T-cell (primary cell): ENCODE measurements at regions not wholly inside any gene's neighbourhood (a gene's known extent, or its start where the extent isn't known, plus 50 kb on each side); places are given as distances from the start of the nearest gene placed in this dataset.

Experiments
- ATAC-seq, 4 experiments: fragments of 200-7000 bp in 3 of 4; fragments of 150-1000 bp in 1 of 4; cut with Tn5 transposase; replicated peaks in 1 of 4; 1 replicate in 3 of 4; 2 replicates in 1 of 4; pipeline ENCODE4 v1.10.0; 2021; ENCODE audit warnings: moderate library complexity in 3 of 4, mild to moderate bottlenecking in 2 of 4, moderate number of reproducible peaks in 1 of 4
- CTCF ChIA-PET, 2 donors: fragments of 300-600 bp; sonication (Branson Sonifier 250); formaldehyde crosslinking; loops; one replicate each; lab custom pipeline; 2022; ENCODE audit warnings: antibody characterized with exemption in 2 of 2; lab: Charles Lee
- POLR2A ChIA-PET, 2 donors: fragments of 300-600 bp; sonication (Branson Sonifier 250); formaldehyde crosslinking; loops; one replicate each; lab custom pipeline; 2022; ENCODE audit warnings: antibody characterized with exemption in 2 of 2; lab: Charles Lee
- DNase-seq, 35 experiments: peaks; one replicate each; pipeline versions ENCODE4 v3.0.0 to v3.0.0-alpha.2; 2013 to 2023
- H3K27ac ChIP-seq: one replicate; pipeline ENCODE4 v1.5.1; 2013; ENCODE audit warnings: low read length
- H3K27me3 ChIP-seq, 2 experiments: replicated peaks in 1 of 2; 1 replicate in 1 of 2; 2 replicates in 1 of 2; pipeline versions ENCODE4 v1.6.1 to v1.7.0; 2013; ENCODE audit warnings: low read length in 1 of 2, mixed read lengths in 1 of 2; ENCODE audit not compliant: control insufficient read depth in 2 of 2, insufficient read depth in 2 of 2; ENCODE audit errors: extremely low read depth in 1 of 2
- H3K36me3 ChIP-seq, 2 donors: 1 replicate in 1 of 2; 2 replicates in 1 of 2; pipeline versions ENCODE4 v1.6.1 to v1.7.0; 2013; ENCODE audit warnings: low read length in 1 of 2; ENCODE audit not compliant: control insufficient read depth in 2 of 2, insufficient read depth in 1 of 2; ENCODE audit errors: extremely low read depth in 1 of 2
- H3K4me1 ChIP-seq, 2 experiments: 1 replicate in 1 of 2; 2 replicates in 1 of 2; pipeline versions ENCODE4 v1.6.1 to v1.7.0; 2013; ENCODE audit warnings: low read length in 2 of 2, mixed read lengths in 1 of 2; ENCODE audit not compliant: insufficient read depth in 2 of 2, control insufficient read depth in 1 of 2; ENCODE audit errors: extremely low read depth in 1 of 2
- H3K4me3 ChIP-seq, 2 donors: 1 replicate in 1 of 2; 2 replicates in 1 of 2; pipeline versions ENCODE4 v1.5.1 to v1.7.0; 2013; ENCODE audit warnings: mild to moderate bottlenecking in 2 of 2, low read length in 1 of 2, moderate library complexity in 1 of 2; ENCODE audit not compliant: control insufficient read depth in 1 of 2; ENCODE audit errors: extremely low read depth in 1 of 2
- H3K9me3 ChIP-seq: 2 replicates; pipeline ENCODE4 v1.7.0; 2013
- H3K27ac Mint-ChIP-seq, 2 donors: one replicate each; pipeline ENCODE4 v1.8.0; 2020 to 2021; ENCODE audit warnings: mild to moderate bottlenecking in 2 of 2, mixed read lengths in 2 of 2
- H3K27me3 Mint-ChIP-seq, 2 donors: one replicate each; pipeline ENCODE4 v1.8.0; 2021 to 2022; ENCODE audit warnings: mixed read lengths in 2 of 2
- H3K36me3 Mint-ChIP-seq: one replicate; pipeline ENCODE4 v1.8.0; 2021; ENCODE audit warnings: mixed read lengths
- H3K4me1 Mint-ChIP-seq, 3 donors: one replicate each; pipeline ENCODE4 v1.8.0; 2020 to 2022; ENCODE audit warnings: mixed read lengths in 3 of 3, mild to moderate bottlenecking in 1 of 3
- H3K4me3 Mint-ChIP-seq, 3 donors: one replicate each; pipeline ENCODE4 v1.8.0; 2020 to 2022; ENCODE audit warnings: mild to moderate bottlenecking in 3 of 3, mixed read lengths in 3 of 3, moderate library complexity in 3 of 3
- H3K9me3 Mint-ChIP-seq, 3 donors: one replicate each; pipeline ENCODE4 v1.8.0; 2020 to 2022; ENCODE audit warnings: mixed read lengths in 3 of 3
- WGBS: methylation state at CpG from one replicate; pipeline ENCODE4 v1.1.5; 2013; ENCODE audit warnings: missing lambda C conversion rate; ENCODE audit not compliant: insufficient coverage; 5-methylcytosine and 5-hydroxymethylcytosine counted together

- 90% methylated on average over 4 of the region's 6 CpGs for WGBS
- CTCF ChIA-PET = no interaction called here
Observed at GRCh38 chr7:41886262-41886900, 183.5 kb upstream of the INHBA start.

GRCh38 chr7:41885748-41886147 is 182.9 kb upstream of the INHBA start:
- H3K4me3 ChIP-seq = no peak overlapping the region
- no peaks in the 10 kb centered on the region for H3K9me3 ChIP-seq
- H3K27ac ChIP-seq = no peak overlapping the region
- peaks cover 0 to 6% of the 10 kb centered on the region in 2 experiments for H3K4me1 ChIP-seq
- H3K9me3 Mint-ChIP-seq = peaks cover 0 to 3% (median 0%) of the 10 kb centered on the region in 3 donors
- ChIA-PET POLR2A (no interaction called here), CTCF (no interaction called here)
- 81% methylated on average over 3 of the region's 6 CpGs for WGBS
- no peaks in the 10 kb centered on the region for H3K27me3 Mint-ChIP-seq
- ATAC-seq = no peak
- peaks cover 0 to 5% of the 10 kb centered on the region in 2 experiments for H3K27me3 ChIP-seq
- H3K4me3 Mint-ChIP-seq = no peak overlapping the region
- DNase-seq = no peak
- no peak overlapping the region for H3K27ac Mint-ChIP-seq
- peaks cover 19 to 31% (median 21%) of the 10 kb centered on the region in 3 donors for H3K4me1 Mint-ChIP-seq
- no peaks in the 10 kb centered on the region for H3K36me3 Mint-ChIP-seq
- H3K36me3 ChIP-seq = no peaks in the 10 kb centered on the region

More at GRCh38 chr7:41886262-41886900, 183.5 kb upstream of the INHBA start:
- peaks cover 0 to 3% (median 0%) of the 10 kb centered on the region in 3 donors for H3K9me3 Mint-ChIP-seq
- no peaks in the 10 kb centered on the region for H3K36me3 ChIP-seq
- H3K27ac Mint-ChIP-seq = no peak overlapping the region
- H3K4me3 ChIP-seq = no peak overlapping the region
- H3K27me3 ChIP-seq = peaks cover 0 to 5% of the 10 kb centered on the region in 2 experiments
- H3K36me3 Mint-ChIP-seq = no peaks in the 10 kb centered on the region
- H3K4me3 Mint-ChIP-seq = no peak overlapping the region
- POLR2A ChIA-PET = no interaction called here
- ATAC-seq = no peak
- peaks cover 16 to 28% (median 18%) of the 10 kb centered on the region in 3 donors for H3K4me1 Mint-ChIP-seq
- H3K4me1 ChIP-seq = peaks cover 0 to 6% of the 10 kb centered on the region in 2 experiments
- H3K27me3 Mint-ChIP-seq = no peaks in the 10 kb centered on the region
- DNase-seq = no peak
- H3K9me3 ChIP-seq = no peaks in the 10 kb centered on the region
- no peak overlapping the region for H3K27ac ChIP-seq

GRCh38 chr7:41885078-41885477 is 182.2 kb upstream of the INHBA start:
- ATAC-seq (no peak), DNase-seq (no peak)
- no peaks in the 10 kb centered on the region for H3K9me3 ChIP-seq
- POLR2A ChIA-PET = no interaction called here
- CTCF ChIA-PET = no interaction called here
- peaks cover 0 to 6% of the 10 kb centered on the region in 2 experiments for H3K4me1 ChIP-seq
- H3K27me3 ChIP-seq = peaks cover 0 to 5% of the 10 kb centered on the region in 2 experiments
- H3K27me3 Mint-ChIP-seq = no peaks in the 10 kb centered on the region
- peaks cover 0 to 3% (median 3%) of the 10 kb centered on the region in 3 donors for H3K9me3 Mint-ChIP-seq
- no peaks in the 10 kb centered on the region for H3K36me3 Mint-ChIP-seq
- no peaks in the 10 kb centered on the region for H3K36me3 ChIP-seq
- H3K27ac ChIP-seq = no peak overlapping the region
- no peak overlapping the region for H3K4me3 ChIP-seq
- H3K4me1 Mint-ChIP-seq = peaks cover 19 to 34% (median 21%) of the 10 kb centered on the region in 3 donors
- H3K27ac Mint-ChIP-seq = no peak overlapping the region
- H3K4me3 Mint-ChIP-seq = no peak overlapping the region

GRCh38 chr7:41882745-41883420 is 180.0 kb upstream of the INHBA start:
- WGBS = 94% methylated on average over 3 of the region's 16 CpGs
- DNase-seq = no peak
- peaks cover 0 to 6% (median 3%) of the 10 kb centered on the region in 3 donors for H3K9me3 Mint-ChIP-seq
- H3K4me3 Mint-ChIP-seq = peak overlapping the region in 1 of 3 donors; percentile 23
- CTCF ChIA-PET = no interaction called here
- peaks cover 0 to 5% of the 10 kb centered on the region in 2 experiments for H3K27me3 ChIP-seq
- H3K27ac ChIP-seq = peak overlapping the region; percentile 95
- no peaks in the 10 kb centered on the region for H3K27me3 Mint-ChIP-seq
- H3K4me1 ChIP-seq = peaks cover 0 to 6% of the 10 kb centered on the region in 2 experiments
- POLR2A ChIA-PET = interaction anchor here in 1 of 2 donors (0.6 kb wide), 1 partner anchor 20 kb away, joined by 4 read pairs; no protein-coding TSS in a partner anchor
- H3K4me3 ChIP-seq = no peak overlapping the region
- no peak overlapping the region for H3K27ac Mint-ChIP-seq
- peaks cover 19 to 25% (median 21%) of the 10 kb centered on the region in 3 donors for H3K4me1 Mint-ChIP-seq
- ATAC-seq = no peak
- no peaks in the 10 kb centered on the region for H3K9me3 ChIP-seq
- H3K36me3 ChIP-seq = no peaks in the 10 kb centered on the region
- no peaks in the 10 kb centered on the region for H3K36me3 Mint-ChIP-seq

- no peak for DNase-seq
- CTCF ChIA-PET = interaction anchor here (0.9 to 1.3 kb wide), 2 partner anchors 58 to 59 kb away, joined by 4 to 7 read pairs; no protein-coding TSS in a partner anchor
- ATAC-seq = no peak
- Histone ChIP-seq H3K27ac (peak overlapping the region; percentile 95), H3K4me3 (peak overlapping the region in 1 of 2 donors; percentile 17), H3K36me3 (no peaks in the 10 kb centered on the region), H3K9me3 (no peaks in the 10 kb centered on the region), H3K27me3 (peaks cover 0 to 5% of the 10 kb centered on the region in 2 experiments), H3K4me1 (peaks cover 0 to 6% of the 10 kb centered on the region in 2 experiments)
- Mint-ChIP-seq H3K36me3 (no peaks in the 10 kb centered on the region), H3K4me3 (peak overlapping the region; percentile 73 to 76 (median 75)), H3K27ac (peak overlapping the region; percentile 85 to 96), H3K4me1 (peaks cover 19 to 25% (median 21%) of the 10 kb centered on the region in 3 donors), H3K9me3 (peaks cover 0 to 6% (median 3%) of the 10 kb centered on the region in 3 donors), H3K27me3 (no peaks in the 10 kb centered on the region)
- POLR2A ChIA-PET = interaction anchor here in 1 of 2 donors (0.9 to 1.0 kb wide), 2 partner anchors 13 to 1700 kb away, joined by 3 to 5 read pairs; partner anchors contain the start of gene STK17A
- 80% methylated on average over 1 of the region's 5 CpGs for WGBS
Observed at GRCh38 chr7:41882256-41882655, 179.4 kb upstream of the INHBA start.
